ENCODE measurements at regions not wholly inside any gene's neighbourhood (a gene's known extent, or its start where the extent isn't known, plus 50 kb on each side); places are given as distances from the start of the nearest gene placed in this dataset.

GRCh38 chr10:65135508-65135907, 1614.3 kb downstream of the REEP3 start:
- Histone ChIP-seq H3K4me1 (ENCODE audit: control insufficient read depth in 2 of 2, insufficient read depth in 1 of 2, low read depth in 1 of 2, low read length in 2 of 2) (no peaks in the 10 kb centered on the region), H2BK12ac (ENCODE audit: low read length) (no peak overlapping the region), H3K9ac (ENCODE audit: low read depth, low read length, poor library complexity) (no peak overlapping the region), H3K4me2 (ENCODE audit: insufficient read depth, low read length, poor library complexity, severe bottlenecking) (no peak overlapping the region), H3K36me3 (replicated peaks in 1 of 2; ENCODE audit: control insufficient read depth in 2 of 2, insufficient read depth in 2 of 2, low read length in 2 of 2) (no peaks in the 10 kb centered on the region), H2BK15ac (ENCODE audit: low read length) (no peak overlapping the region), H3K23ac (ENCODE audit: low read depth, low read length, poor library complexity) (no peak overlapping the region), H3K14ac (ENCODE audit: low read length) (no peak overlapping the region), H3K27ac (replicated peaks; ENCODE audit: low read length) (no peak overlapping the region), H2BK120ac (ENCODE audit: low read depth, low read length) (no peak overlapping the region), H3K27me3 (ENCODE audit: control insufficient read depth in 3 of 3, insufficient read depth in 3 of 3, low read depth in 1 of 3, low read length in 3 of 3) (no peaks in the 10 kb centered on the region), H2AFZ (ENCODE audit: low read length) (no peak overlapping the region), H3K9me3 (replicated peaks in 1 of 2; ENCODE audit: control insufficient read depth in 2 of 2, insufficient read depth in 1 of 2, low read depth in 1 of 2, low read length in 2 of 2) (no peaks in the 10 kb centered on the region), H3K4ac (ENCODE audit: low read length) (no peak overlapping the region), H3K79me1 (ENCODE audit: low read depth, low read length) (no peaks in the 10 kb centered on the region), H3K18ac (ENCODE audit: low read length) (no peak overlapping the region), H2AK5ac (ENCODE audit: low read depth, low read length) (no peak overlapping the region), H4K8ac (ENCODE audit: low read depth, low read length) (no peak overlapping the region), H2BK5ac (ENCODE audit: low read length) (no peak overlapping the region), H4K91ac (ENCODE audit: low read depth, low read length, poor library complexity) (no peak overlapping the region), H3K4me3 (ENCODE audit: low read length in 2 of 2) (no peak overlapping the region)
- no CpG with 5 or more reads among the region's 1 CpG for WGBS, 2 donors (ENCODE audit: extremely low coverage in 2 of 2, insufficient read length in 2 of 2, insufficient replicate concordance in 1 of 2)
- no peak for DNase-seq (ENCODE audit: low spot score)

- no peak overlapping the region for H3K23ac ChIP-seq (ENCODE audit: low read depth, low read length, poor library complexity)
- H3K27me3 ChIP-seq (ENCODE audit: control insufficient read depth in 3 of 3, insufficient read depth in 3 of 3, low read depth in 1 of 3, low read length in 3 of 3), result no peaks in the 10 kb centered on the region
- no peak overlapping the region for H2AK5ac ChIP-seq (ENCODE audit: low read depth, low read length)
- no peak overlapping the region for H3K14ac ChIP-seq (ENCODE audit: low read length)
- no peak overlapping the region for H2BK120ac ChIP-seq (ENCODE audit: low read depth, low read length)
- no peak overlapping the region for H3K4me3 ChIP-seq (ENCODE audit: low read length in 2 of 2)
- H4K91ac ChIP-seq (ENCODE audit: low read depth, low read length, poor library complexity), result no peak overlapping the region
- no peaks in the 10 kb centered on the region for H3K79me1 ChIP-seq (ENCODE audit: low read depth, low read length)
- H2BK15ac ChIP-seq (ENCODE audit: low read length), result no peak overlapping the region
- no peaks in the 10 kb centered on the region for H3K4me1 ChIP-seq (ENCODE audit: control insufficient read depth in 2 of 2, insufficient read depth in 1 of 2, low read depth in 1 of 2, low read length in 2 of 2)
- H3K18ac ChIP-seq (ENCODE audit: low read length), result no peak overlapping the region
- H3K9me3 ChIP-seq (replicated peaks in 1 of 2; ENCODE audit: control insufficient read depth in 2 of 2, insufficient read depth in 1 of 2, low read depth in 1 of 2, low read length in 2 of 2), result no peaks in the 10 kb centered on the region
- H3K4me2 ChIP-seq (ENCODE audit: insufficient read depth, low read length, poor library complexity, severe bottlenecking), result no peak overlapping the region
- H3K27ac ChIP-seq (replicated peaks; ENCODE audit: low read length), result no peak overlapping the region
- H3K4ac ChIP-seq (ENCODE audit: low read length), result no peak overlapping the region
- no CpG with 5 or more reads among the region's 2 CpGs for whole genome bisulfite sequencing, 2 donors (ENCODE audit: extremely low coverage in 2 of 2, insufficient read length in 2 of 2, insufficient replicate concordance in 1 of 2)
- no peak overlapping the region for H2AFZ ChIP-seq (ENCODE audit: low read length)
- H3K36me3 ChIP-seq (replicated peaks in 1 of 2; ENCODE audit: control insufficient read depth in 2 of 2, insufficient read depth in 2 of 2, low read length in 2 of 2), result no peaks in the 10 kb centered on the region
- no peak overlapping the region for H4K8ac ChIP-seq (ENCODE audit: low read depth, low read length)
- H2BK12ac ChIP-seq (ENCODE audit: low read length), result no peak overlapping the region
- no peak overlapping the region for H3K9ac ChIP-seq (ENCODE audit: low read depth, low read length, poor library complexity)
- DNase-seq (ENCODE audit: low spot score), result no peak
- no peak overlapping the region for H2BK5ac ChIP-seq (ENCODE audit: low read length)
Measured at GRCh38 chr10:65142641-65143435, 1621.6 kb downstream of the REEP3 start.

GRCh38 chr10:65143723-65144122, 1622.5 kb downstream of the REEP3 start:
- Histone ChIP-seq H2BK5ac (ENCODE audit: low read length) (no peak overlapping the region), H2BK120ac (ENCODE audit: low read depth, low read length) (no peak overlapping the region), H3K4me1 (ENCODE audit: control insufficient read depth in 2 of 2, insufficient read depth in 1 of 2, low read depth in 1 of 2, low read length in 2 of 2) (no peaks in the 10 kb centered on the region), H3K79me1 (ENCODE audit: low read depth, low read length) (no peaks in the 10 kb centered on the region), H2AK5ac (ENCODE audit: low read depth, low read length) (no peak overlapping the region), H4K8ac (ENCODE audit: low read depth, low read length) (no peak overlapping the region), H3K18ac (ENCODE audit: low read length) (no peak overlapping the region), H2AFZ (ENCODE audit: low read length) (no peak overlapping the region), H3K14ac (ENCODE audit: low read length) (no peak overlapping the region), H3K27ac (replicated peaks; ENCODE audit: low read length) (no peak overlapping the region), H4K91ac (ENCODE audit: low read depth, low read length, poor library complexity) (no peak overlapping the region), H3K9ac (ENCODE audit: low read depth, low read length, poor library complexity) (no peak overlapping the region), H3K36me3 (replicated peaks in 1 of 2; ENCODE audit: control insufficient read depth in 2 of 2, insufficient read depth in 2 of 2, low read length in 2 of 2) (no peaks in the 10 kb centered on the region), H3K27me3 (ENCODE audit: control insufficient read depth in 3 of 3, insufficient read depth in 3 of 3, low read depth in 1 of 3, low read length in 3 of 3) (no peaks in the 10 kb centered on the region), H3K4ac (ENCODE audit: low read length) (no peak overlapping the region), H3K9me3 (replicated peaks in 1 of 2; ENCODE audit: control insufficient read depth in 2 of 2, insufficient read depth in 1 of 2, low read depth in 1 of 2, low read length in 2 of 2) (no peaks in the 10 kb centered on the region), H2BK12ac (ENCODE audit: low read length) (no peak overlapping the region), H3K4me2 (ENCODE audit: insufficient read depth, low read length, poor library complexity, severe bottlenecking) (no peak overlapping the region), H3K23ac (ENCODE audit: low read depth, low read length, poor library complexity) (no peak overlapping the region), H3K4me3 (ENCODE audit: low read length in 2 of 2) (no peak overlapping the region), H2BK15ac (ENCODE audit: low read length) (no peak overlapping the region)
- DNase-seq (ENCODE audit: low spot score), result no peak
- WGBS, 2 donors (ENCODE audit: extremely low coverage in 2 of 2, insufficient read length in 2 of 2, insufficient replicate concordance in 1 of 2), result no CpG with 5 or more reads among the region's 4 CpGs

GRCh38 chr10:65149878-65150277, 1628.7 kb downstream of the REEP3 start:
- WGBS, 2 donors (ENCODE audit: extremely low coverage in 2 of 2, insufficient read length in 2 of 2, insufficient replicate concordance in 1 of 2), result no CpG with 5 or more reads among the region's 1 CpG
- no peak overlapping the region for H3K4ac ChIP-seq (ENCODE audit: low read length)
- H2BK5ac ChIP-seq (ENCODE audit: low read length), result no peak overlapping the region

More at GRCh38 chr10:65149878-65150277, 1628.7 kb downstream of the REEP3 start:
- no peak overlapping the region for H3K4me2 ChIP-seq (ENCODE audit: insufficient read depth, low read length, poor library complexity, severe bottlenecking)
- no peak for DNase-seq (ENCODE audit: low spot score)
- H2BK12ac ChIP-seq (ENCODE audit: low read length), result no peak overlapping the region
- H3K27me3 ChIP-seq (ENCODE audit: control insufficient read depth in 3 of 3, insufficient read depth in 3 of 3, low read depth in 1 of 3, low read length in 3 of 3), result no peaks in the 10 kb centered on the region
- no peaks in the 10 kb centered on the region for H3K9me3 ChIP-seq (replicated peaks in 1 of 2; ENCODE audit: control insufficient read depth in 2 of 2, insufficient read depth in 1 of 2, low read depth in 1 of 2, low read length in 2 of 2)
- no peak overlapping the region for H2AK5ac ChIP-seq (ENCODE audit: low read depth, low read length)
- no peak overlapping the region for H3K4me3 ChIP-seq (ENCODE audit: low read length in 2 of 2)
- no peak overlapping the region for H3K23ac ChIP-seq (ENCODE audit: low read depth, low read length, poor library complexity)
- H3K14ac ChIP-seq (ENCODE audit: low read length), result no peak overlapping the region
- H2BK120ac ChIP-seq (ENCODE audit: low read depth, low read length), result no peak overlapping the region
- no peak overlapping the region for H3K27ac ChIP-seq (replicated peaks; ENCODE audit: low read length)
- H2BK15ac ChIP-seq (ENCODE audit: low read length), result no peak overlapping the region
- H3K18ac ChIP-seq (ENCODE audit: low read length), result no peak overlapping the region
- H2AFZ ChIP-seq (ENCODE audit: low read length), result no peak overlapping the region
- no peak overlapping the region for H3K9ac ChIP-seq (ENCODE audit: low read depth, low read length, poor library complexity)
- no peak overlapping the region for H4K8ac ChIP-seq (ENCODE audit: low read depth, low read length)
- H3K4me1 ChIP-seq (ENCODE audit: control insufficient read depth in 2 of 2, insufficient read depth in 1 of 2, low read depth in 1 of 2, low read length in 2 of 2), result no peaks in the 10 kb centered on the region
- H3K36me3 ChIP-seq (replicated peaks in 1 of 2; ENCODE audit: control insufficient read depth in 2 of 2, insufficient read depth in 2 of 2, low read length in 2 of 2), result no peaks in the 10 kb centered on the region
- H4K91ac ChIP-seq (ENCODE audit: low read depth, low read length, poor library complexity), result no peak overlapping the region
- no peaks in the 10 kb centered on the region for H3K79me1 ChIP-seq (ENCODE audit: low read depth, low read length)

Data from neuronal stem cell (in vitro differentiated cells).